Neural cell (in vitro differentiated cells): ENCODE measurements at regions not wholly inside any gene's neighbourhood (a gene's known extent, or its start where the extent isn't known, plus 50 kb on each side); places are given as distances from the start of the nearest gene placed in this dataset.

Source experiments
- CTCF ChIP-seq: fragments of 450-650 bp; IDR thresholded peaks from 2 replicates; pipeline ENCODE4 v1.5.1; 2014; ENCODE audit warnings: antibody characterized with exemption, mild to moderate bottlenecking, moderate library complexity; ENCODE audit not compliant: poor library complexity, severe bottlenecking
- EP300 ChIP-seq: fragments of 450-650 bp; conservative IDR thresholded peaks from 2 replicates; pipeline ENCODE4 v1.6.1; 2014; ENCODE audit warnings: antibody characterized with exemption, mild to moderate bottlenecking, moderate library complexity; ENCODE audit not compliant: poor library complexity, severe bottlenecking
- EZH2 ChIP-seq: fragments of 200-600, 300-800 bp; shearing (Covaris generic), sonication (generic); IDR thresholded peaks from 2 replicates; pipeline ENCODE4 v1.6.1; 2014; ENCODE audit warnings: antibody characterized with exemption, low read length, borderline replicate concordance, mild to moderate bottlenecking; ENCODE audit not compliant: insufficient read depth, poor library complexity, severe bottlenecking
- POLR2AphosphoS5 ChIP-seq: IDR thresholded peaks from 2 replicates; pipeline ENCODE4 v1.6.1; 2012
- RAD21 ChIP-seq: fragments of 450-650 bp; conservative IDR thresholded peaks from 2 replicates; pipeline ENCODE4 v1.6.1; 2014; ENCODE audit warnings: antibody characterized with exemption, mild to moderate bottlenecking, moderate library complexity
- REST ChIP-seq: IDR thresholded peaks from 2 replicates; pipeline ENCODE4 v1.6.1; 2012; ENCODE audit warnings: borderline replicate concordance
- TAF1 ChIP-seq: IDR thresholded peaks from 2 replicates; pipeline ENCODE4 v1.6.1; 2012; ENCODE audit warnings: low read depth

GRCh38 chr3:191809326-191809949, 348.5 kb downstream of the PYDC2 start:
- TF ChIP-seq RAD21 (no peak), CTCF (no peak), EP300 (no peak), EZH2 (no peak), POLR2AphosphoS5 (no peak), REST (no peak), TAF1 (no peak)
